GM21825 (cell line): ENCODE measurements at regions not wholly inside any gene's neighbourhood (a gene's known extent, or its start where the extent isn't known, plus 50 kb on each side); places are given as distances from the start of the nearest gene placed in this dataset.

Source experiments
- ATAC-seq: cut with Tn5 transposase; IDR thresholded peaks from one replicate; pipeline ENCODE4 v1.9.1; 2021; ENCODE audit warnings: mild to moderate bottlenecking, moderate library complexity; ENCODE audit not compliant: unreplicated experiment

- no peak for ATAC-seq
Observed at GRCh38 chr12:89257340-89257739, 95.0 kb downstream of the DUSP6 start.

- no peak for ATAC-seq
Observed at GRCh38 chr12:89256060-89256459, 96.2 kb downstream of the DUSP6 start.

GRCh38 chr12:89253488-89253887, 98.8 kb downstream of the DUSP6 start:
- no peak for ATAC-seq

GRCh38 chr12:89252284-89252683, 100.0 kb downstream of the DUSP6 start:
- ATAC-seq: no peak

GRCh38 chr12:89251342-89252271, 100.7 kb downstream of the DUSP6 start:
- no peak for ATAC-seq

GRCh38 chr12:89250636-89251035, 101.7 kb downstream of the DUSP6 start:
- no peak for ATAC-seq

- ATAC-seq: no peak
Observed at GRCh38 chr12:89250213-89250612, 102.1 kb downstream of the DUSP6 start.

GRCh38 chr12:89247967-89248366, 104.3 kb downstream of the DUSP6 start:
- no peak for ATAC-seq

GRCh38 chr12:89247541-89247942, 104.8 kb downstream of the DUSP6 start:
- ATAC-seq: no peak

GRCh38 chr12:89245090-89245489, 107.2 kb downstream of the DUSP6 start:
- ATAC-seq: no peak

GRCh38 chr12:89244536-89244935, 107.8 kb downstream of the DUSP6 start:
- no peak for ATAC-seq

- ATAC-seq: no peak
Observed at GRCh38 chr12:89243771-89244170, 108.5 kb downstream of the DUSP6 start.

GRCh38 chr12:89239534-89239933, 112.8 kb downstream of the DUSP6 start:
- ATAC-seq: no peak

GRCh38 chr12:89238593-89238992, 113.7 kb downstream of the DUSP6 start:
- no peak for ATAC-seq

GRCh38 chr12:89237763-89238162, 114.5 kb downstream of the DUSP6 start:
- no peak for ATAC-seq

GRCh38 chr12:89236748-89237383, 115.4 kb downstream of the DUSP6 start:
- no peak for ATAC-seq

- ATAC-seq: no peak
Observed at GRCh38 chr12:89236237-89236636, 116.1 kb downstream of the DUSP6 start.

- no peak for ATAC-seq
Observed at GRCh38 chr12:89235189-89235993, 116.9 kb downstream of the DUSP6 start.

- no peak for ATAC-seq
Observed at GRCh38 chr12:89234324-89235114, 117.8 kb downstream of the DUSP6 start.

- no peak for ATAC-seq
Observed at GRCh38 chr12:89231686-89232085, 120.6 kb downstream of the DUSP6 start.
